Activated naive CD4-positive, alpha-beta T cell treated with anti-CD3 and anti-CD28 coated beads, Interleukin-2, amount 10 ng/mL, durations not matched to agents 7 days and 5 days (primary cell): ENCODE measurements at regions not wholly inside any gene's neighbourhood (a gene's known extent, or its start where the extent isn't known, plus 50 kb on each side); places are given as distances from the start of the nearest gene placed in this dataset.

Source experiments
- CTCF ChIA-PET: fragments of 350-600 bp; sonication (Branson Sonifier 250); formaldehyde crosslinking; loops from one replicate; lab custom pipeline; 2021; ENCODE audit warnings: antibody characterized with exemption; lab: Charles Lee
- DNase-seq: peaks from one replicate; pipeline ENCODE4 v3.0.0-alpha.2; 2020
- H3K27ac Mint-ChIP-seq: one replicate; pipeline ENCODE4 v1.8.0; 2021; ENCODE audit warnings: mild to moderate bottlenecking, moderate library complexity, mixed read lengths
- H3K27me3 Mint-ChIP-seq: one replicate; pipeline ENCODE4 v1.8.0; 2021; ENCODE audit warnings: mild to moderate bottlenecking, mixed read lengths
- H3K36me3 Mint-ChIP-seq: one replicate; pipeline ENCODE4 v1.8.0; 2021; ENCODE audit warnings: mixed read lengths
- H3K4me1 Mint-ChIP-seq: one replicate; pipeline ENCODE4 v1.8.0; 2021; ENCODE audit warnings: mixed read lengths
- H3K4me3 Mint-ChIP-seq: one replicate; pipeline ENCODE4 v1.8.0; 2021; ENCODE audit warnings: mild to moderate bottlenecking, moderate library complexity, mixed read lengths
- H3K9me3 Mint-ChIP-seq: one replicate; pipeline ENCODE4 v1.8.0; 2021; ENCODE audit warnings: mixed read lengths

- CTCF ChIA-PET: no interaction called here
- Mint-ChIP-seq H3K4me1 (no peaks in the 10 kb centered on the region), H3K36me3 (no peaks in the 10 kb centered on the region), H3K27me3 (no peaks in the 10 kb centered on the region), H3K27ac (no peak overlapping the region), H3K9me3 (peaks cover 3% of the 10 kb centered on the region), H3K4me3 (no peak overlapping the region)
- no peak for DNase-seq
Observed at GRCh38 chr12:115898670-115899069, 378.8 kb downstream of the MED13L start.

- Mint-ChIP-seq H3K4me1 (no peaks in the 10 kb centered on the region), H3K27ac (no peak overlapping the region), H3K27me3 (no peaks in the 10 kb centered on the region), H3K4me3 (no peak overlapping the region), H3K9me3 (peaks cover 3% of the 10 kb centered on the region), H3K36me3 (no peaks in the 10 kb centered on the region)
- CTCF ChIA-PET: no interaction called here
- no peak for DNase-seq
Observed at GRCh38 chr12:115897729-115898128, 379.8 kb downstream of the MED13L start.

DNA sequence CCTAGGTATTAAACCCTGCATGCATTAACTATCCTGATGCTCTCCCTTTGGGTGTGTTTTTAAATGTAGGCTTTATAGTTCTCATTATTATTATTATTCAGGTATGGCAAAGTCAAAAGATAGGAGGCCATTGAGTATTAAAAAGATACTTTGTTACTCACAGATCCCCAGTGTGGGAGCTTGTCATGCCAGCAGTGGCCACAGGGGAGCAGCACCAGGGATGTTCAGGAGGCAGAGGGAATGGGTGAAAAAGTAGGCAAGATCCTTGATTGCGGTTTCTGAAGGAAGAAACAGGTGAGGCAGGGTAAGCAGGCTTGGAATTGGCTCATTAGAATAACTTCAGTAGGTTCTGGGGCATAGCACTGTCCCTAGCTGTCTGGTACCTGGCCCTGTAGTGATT, 382.2 kb downstream of the MED13L start:
- H3K4me1 Mint-ChIP-seq: no peaks in the 10 kb centered on the region
- H3K36me3 Mint-ChIP-seq: no peaks in the 10 kb centered on the region
- DNase-seq: no peak
- H3K4me3 Mint-ChIP-seq: no peak overlapping the region
- H3K27ac Mint-ChIP-seq: no peak overlapping the region
- CTCF ChIA-PET: no interaction called here
- peaks cover 3% of the 10 kb centered on the region for H3K9me3 Mint-ChIP-seq
- no peaks in the 10 kb centered on the region for H3K27me3 Mint-ChIP-seq

DNA sequence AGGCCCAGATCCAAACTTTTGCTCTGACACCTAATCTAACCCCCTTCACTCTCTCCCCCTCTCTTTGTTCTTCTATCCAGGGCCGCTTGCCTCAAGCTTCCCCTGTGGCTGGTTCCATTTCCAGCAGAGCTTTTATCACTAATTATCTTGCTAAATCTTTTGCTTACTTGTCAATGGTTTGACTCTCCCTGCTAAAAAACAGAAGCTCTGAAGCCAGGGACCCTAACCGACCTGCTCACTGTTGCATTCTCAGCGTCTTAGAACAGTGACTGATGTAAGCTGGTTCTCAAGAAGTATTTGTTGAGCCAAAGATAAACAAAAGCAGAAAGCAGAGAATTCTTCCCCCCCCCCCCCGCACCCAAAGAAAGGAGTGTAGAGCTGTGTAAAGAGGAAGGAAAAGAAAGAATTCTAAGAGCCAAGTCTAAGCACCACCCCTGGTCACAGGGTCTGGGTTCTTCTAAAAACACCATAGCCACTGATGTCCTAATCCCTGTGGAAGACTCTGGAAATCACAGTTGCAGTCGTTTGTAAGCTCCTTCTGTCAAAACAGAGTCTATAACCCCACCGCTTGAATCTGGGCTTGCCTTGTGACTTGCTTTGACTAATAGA, 385.8 kb downstream of the MED13L start:
- CTCF ChIA-PET: no interaction called here
- H3K27ac Mint-ChIP-seq: no peak overlapping the region

GRCh38 chr12:115886666-115887065, 390.8 kb downstream of the MED13L start:
- CTCF ChIA-PET: no interaction called here
- no peaks in the 10 kb centered on the region for H3K27me3 Mint-ChIP-seq
- H3K27ac Mint-ChIP-seq: no peak overlapping the region
- no peaks in the 10 kb centered on the region for H3K4me1 Mint-ChIP-seq
- DNase-seq: no peak
- H3K9me3 Mint-ChIP-seq: no peaks in the 10 kb centered on the region
- H3K36me3 Mint-ChIP-seq: no peaks in the 10 kb centered on the region
- no peak overlapping the region for H3K4me3 Mint-ChIP-seq

More for the DNA sequence above, 385.8 kb downstream of the MED13L start:
- Mint-ChIP-seq H3K36me3 (no peaks in the 10 kb centered on the region), H3K27me3 (no peaks in the 10 kb centered on the region), H3K4me1 (no peaks in the 10 kb centered on the region), H3K4me3 (no peak overlapping the region), H3K9me3 (peaks cover 3% of the 10 kb centered on the region)
- DNase-seq: no peak

GRCh38 chr12:115885040-115885690, 392.3 kb downstream of the MED13L start:
- Mint-ChIP-seq H3K27ac (no peak overlapping the region), H3K27me3 (no peaks in the 10 kb centered on the region), H3K4me3 (no peak overlapping the region), H3K9me3 (no peaks in the 10 kb centered on the region), H3K36me3 (no peaks in the 10 kb centered on the region), H3K4me1 (no peaks in the 10 kb centered on the region)
- CTCF ChIA-PET: no interaction called here
- no peak for DNase-seq

DNA sequence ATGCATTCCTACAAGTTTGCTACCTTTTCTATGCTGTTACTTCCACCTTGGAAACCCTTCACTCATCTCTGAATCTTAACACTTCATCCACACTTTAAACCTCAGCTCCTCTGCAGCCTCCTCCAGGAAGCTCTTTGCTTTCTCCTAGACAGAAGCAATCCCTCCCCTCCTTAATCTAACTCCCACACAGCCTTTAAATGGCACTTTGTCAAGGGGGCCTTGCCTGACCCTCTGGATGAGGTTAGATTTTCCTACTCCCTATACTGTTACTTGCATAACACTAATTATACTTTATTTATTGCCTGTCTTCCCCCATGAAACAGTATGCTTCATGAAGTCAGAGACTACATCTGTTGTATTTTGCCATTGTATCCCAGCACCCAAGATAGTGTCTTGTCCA, 394.6 kb downstream of the MED13L start:
- Mint-ChIP-seq H3K9me3 (no peaks in the 10 kb centered on the region), H3K4me3 (no peak overlapping the region), H3K27me3 (peaks cover 3% of the 10 kb centered on the region), H3K36me3 (no peaks in the 10 kb centered on the region), H3K4me1 (no peaks in the 10 kb centered on the region), H3K27ac (no peak overlapping the region)
- CTCF ChIA-PET: no interaction called here
- DNase-seq: no peak

DNA sequence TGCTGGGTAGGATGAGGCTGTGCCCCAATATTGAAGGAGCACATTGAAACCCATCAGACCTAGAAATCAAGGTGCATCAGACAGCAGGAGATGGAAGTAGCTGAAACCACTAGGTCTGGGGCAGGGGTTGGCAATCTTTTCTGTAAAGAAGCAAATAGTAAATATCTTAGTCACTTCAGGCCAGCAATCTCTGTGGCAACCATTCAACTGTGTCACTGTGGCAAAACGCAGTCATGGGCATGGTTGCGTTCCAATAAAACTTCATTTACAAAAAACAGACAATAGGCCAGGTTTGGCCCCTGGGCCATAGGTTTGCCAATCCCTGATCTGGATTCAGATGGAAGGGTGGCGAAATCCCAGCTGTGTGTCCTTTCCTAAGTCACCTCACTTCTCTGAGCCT, 397.3 kb downstream of the MED13L start:
- Mint-ChIP-seq H3K9me3 (no peaks in the 10 kb centered on the region), H3K4me1 (no peaks in the 10 kb centered on the region), H3K27ac (no peak overlapping the region), H3K27me3 (peaks cover 3% of the 10 kb centered on the region), H3K36me3 (no peaks in the 10 kb centered on the region), H3K4me3 (no peak overlapping the region)
- CTCF ChIA-PET: no interaction called here
- DNase-seq: no peak

DNA sequence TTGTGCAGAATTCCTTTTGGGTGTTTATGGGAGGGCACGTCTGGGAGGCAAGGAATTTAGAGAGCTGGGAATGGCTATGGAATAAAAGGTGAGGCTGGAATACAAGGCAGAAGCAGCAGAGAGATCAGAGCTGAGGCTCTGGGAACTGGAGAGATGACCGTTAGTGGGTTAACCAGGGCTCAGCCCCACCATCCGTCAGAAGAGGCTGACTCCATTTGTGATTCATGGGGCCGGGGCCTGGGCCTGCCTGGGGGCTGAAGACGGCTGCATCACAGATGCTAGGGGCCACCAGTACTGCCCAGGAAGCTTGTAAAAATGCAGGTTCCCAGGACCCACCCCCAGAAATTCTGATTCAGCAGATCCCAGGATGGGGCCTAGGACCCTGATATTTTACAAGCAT, 398.1 kb downstream of the MED13L start:
- H3K27me3 Mint-ChIP-seq: peaks cover 8% of the 10 kb centered on the region
- CTCF ChIA-PET: no interaction called here
- no peak overlapping the region for H3K4me3 Mint-ChIP-seq
- H3K27ac Mint-ChIP-seq: no peak overlapping the region
- DNase-seq: no peak
- no peaks in the 10 kb centered on the region for H3K9me3 Mint-ChIP-seq
- no peaks in the 10 kb centered on the region for H3K36me3 Mint-ChIP-seq
- H3K4me1 Mint-ChIP-seq: no peaks in the 10 kb centered on the region

DNA sequence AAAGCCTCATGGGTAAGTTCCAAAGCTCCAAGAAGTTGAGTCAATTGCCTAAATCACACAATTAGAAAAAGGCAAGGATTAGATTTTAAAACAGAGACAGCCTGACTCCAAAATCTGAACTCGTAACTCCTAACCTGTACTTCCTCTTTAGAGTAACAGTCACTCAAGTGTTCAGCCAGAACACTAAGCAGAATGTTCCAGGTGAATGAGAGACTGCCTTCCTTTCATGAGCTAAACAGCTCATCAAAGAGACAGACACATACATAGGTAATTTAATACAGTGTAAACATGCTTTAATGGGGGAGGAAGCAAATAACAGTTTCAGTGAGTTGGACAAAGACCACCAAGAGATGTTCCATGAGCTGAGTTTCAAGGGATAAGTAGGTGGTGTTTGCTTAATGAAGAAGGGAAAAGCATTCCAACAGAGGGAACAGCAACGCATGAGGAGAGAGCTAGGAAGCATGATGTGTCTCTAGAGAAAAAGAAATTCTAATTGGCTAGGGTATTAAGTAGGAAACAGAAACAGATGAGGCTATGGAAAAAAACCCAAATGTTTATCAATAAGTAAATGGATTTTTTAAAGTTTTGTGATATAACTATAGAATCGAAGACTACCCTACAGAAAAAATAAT, 403.9 kb downstream of the MED13L start:
- Mint-ChIP-seq H3K36me3 (no peaks in the 10 kb centered on the region), H3K4me1 (no peaks in the 10 kb centered on the region), H3K4me3 (no peak overlapping the region), H3K27ac (no peak overlapping the region), H3K27me3 (peaks cover 7% of the 10 kb centered on the region), H3K9me3 (no peaks in the 10 kb centered on the region)
- CTCF ChIA-PET: no interaction called here
- no peak for DNase-seq

- DNase-seq: no peak
- no peaks in the 10 kb centered on the region for H3K9me3 Mint-ChIP-seq
- no peaks in the 10 kb centered on the region for H3K36me3 Mint-ChIP-seq
- no peak overlapping the region for H3K4me3 Mint-ChIP-seq
- H3K27me3 Mint-ChIP-seq: peaks cover 7% of the 10 kb centered on the region
- H3K27ac Mint-ChIP-seq: no peak overlapping the region
- CTCF ChIA-PET: no interaction called here
- no peaks in the 10 kb centered on the region for H3K4me1 Mint-ChIP-seq
Observed at GRCh38 chr12:115872919-115873357, 404.6 kb downstream of the MED13L start.

GRCh38 chr12:115872212-115872611, 405.3 kb downstream of the MED13L start:
- H3K4me3 Mint-ChIP-seq: no peak overlapping the region
- no peaks in the 10 kb centered on the region for H3K9me3 Mint-ChIP-seq
- CTCF ChIA-PET: interaction anchor here (1.4 kb wide), 1 partner anchor 26 kb away, joined by 3 read pairs; no protein-coding TSS in a partner anchor
- H3K36me3 Mint-ChIP-seq: no peaks in the 10 kb centered on the region
- peaks cover 7% of the 10 kb centered on the region for H3K27me3 Mint-ChIP-seq
- H3K27ac Mint-ChIP-seq: no peak overlapping the region
- H3K4me1 Mint-ChIP-seq: no peaks in the 10 kb centered on the region
- no peak for DNase-seq

- CTCF ChIA-PET: interaction anchor here (1.1 to 1.5 kb wide), 4 partner anchors 10 to 46 kb away, joined by 3 read pairs; no protein-coding TSS in a partner anchor
- Mint-ChIP-seq H3K27me3 (peaks cover 7% of the 10 kb centered on the region), H3K4me3 (no peak overlapping the region), H3K9me3 (no peaks in the 10 kb centered on the region), H3K36me3 (no peaks in the 10 kb centered on the region), H3K4me1 (no peaks in the 10 kb centered on the region), H3K27ac (no peak overlapping the region)
- DNase-seq: no peak
Observed at GRCh38 chr12:115871714-115872113, 405.8 kb downstream of the MED13L start.

GRCh38 chr12:115870510-115870909, 407.0 kb downstream of the MED13L start:
- CTCF ChIA-PET: interaction anchor here (1.1 to 1.5 kb wide), 3 partner anchors 8 to 47 kb away, joined by 3 read pairs; no protein-coding TSS in a partner anchor
- Mint-ChIP-seq H3K27me3 (peaks cover 7% of the 10 kb centered on the region), H3K4me3 (no peak overlapping the region), H3K9me3 (no peaks in the 10 kb centered on the region), H3K27ac (no peak overlapping the region), H3K36me3 (no peaks in the 10 kb centered on the region), H3K4me1 (no peaks in the 10 kb centered on the region)
- DNase-seq: no peak

DNA sequence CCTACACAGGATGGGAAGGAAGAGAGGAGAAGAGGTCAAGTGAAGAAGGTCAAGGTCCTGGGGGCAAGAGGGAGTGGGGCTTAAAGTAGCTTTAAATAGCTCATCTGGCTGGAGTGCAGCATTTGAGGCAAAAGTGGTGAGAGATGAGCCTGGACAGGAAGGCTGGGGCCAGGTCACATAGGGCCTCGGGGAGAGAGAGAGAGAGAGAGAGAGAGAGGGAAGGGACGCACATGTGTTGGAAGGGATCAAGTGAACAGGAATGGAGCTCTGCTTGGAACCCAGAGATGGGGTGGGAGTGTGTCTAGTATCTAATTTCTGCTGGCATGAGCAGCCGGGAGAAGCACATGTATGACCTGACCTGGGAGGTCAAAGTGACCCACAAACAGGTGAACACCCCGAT, 407.5 kb downstream of the MED13L start:
- Mint-ChIP-seq H3K9me3 (no peaks in the 10 kb centered on the region), H3K36me3 (no peaks in the 10 kb centered on the region), H3K4me1 (no peaks in the 10 kb centered on the region), H3K27ac (no peak overlapping the region), H3K27me3 (peaks cover 7% of the 10 kb centered on the region), H3K4me3 (no peak overlapping the region)
- DNase-seq: no peak
- CTCF ChIA-PET: no interaction called here
